ENCODE measurements at regions not wholly inside any gene's neighbourhood (a gene's known extent, or its start where the extent isn't known, plus 50 kb on each side); places are given as distances from the start of the nearest gene placed in this dataset.

- TF ChIP-seq EZH2phosphoT487 (conservative IDR thresholded peaks at IDR 0.05; ENCODE audit: low read length) = no peak
- TF ChIP-seq, protein P1, sequence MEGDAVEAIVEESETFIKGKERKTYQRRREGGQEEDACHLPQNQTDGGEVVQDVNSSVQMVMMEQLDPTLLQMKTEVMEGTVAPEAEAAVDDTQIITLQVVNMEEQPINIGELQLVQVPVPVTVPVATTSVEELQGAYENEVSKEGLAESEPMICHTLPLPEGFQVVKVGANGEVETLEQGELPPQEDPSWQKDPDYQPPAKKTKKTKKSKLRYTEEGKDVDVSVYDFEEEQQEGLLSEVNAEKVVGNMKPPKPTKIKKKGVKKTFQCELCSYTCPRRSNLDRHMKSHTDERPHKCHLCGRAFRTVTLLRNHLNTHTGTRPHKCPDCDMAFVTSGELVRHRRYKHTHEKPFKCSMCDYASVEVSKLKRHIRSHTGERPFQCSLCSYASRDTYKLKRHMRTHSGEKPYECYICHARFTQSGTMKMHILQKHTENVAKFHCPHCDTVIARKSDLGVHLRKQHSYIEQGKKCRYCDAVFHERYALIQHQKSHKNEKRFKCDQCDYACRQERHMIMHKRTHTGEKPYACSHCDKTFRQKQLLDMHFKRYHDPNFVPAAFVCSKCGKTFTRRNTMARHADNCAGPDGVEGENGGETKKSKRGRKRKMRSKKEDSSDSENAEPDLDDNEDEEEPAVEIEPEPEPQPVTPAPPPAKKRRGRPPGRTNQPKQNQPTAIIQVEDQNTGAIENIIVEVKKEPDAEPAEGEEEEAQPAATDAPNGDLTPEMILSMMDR (IDR thresholded peaks at IDR 0.05; ENCODE audit: insufficient read depth, low read length, poor library complexity, severe bottlenecking) = no peak
- H3K4me3 ChIP-seq (ENCODE audit: insufficient read depth, low read length, poor library complexity, severe bottlenecking) = no peak overlapping the region
- H2AFZ ChIP-seq (ENCODE audit: low read depth, low read length, severe bottlenecking) = no peak overlapping the region
- no peaks in the 10 kb centered on the region for H3K79me2 ChIP-seq (ENCODE audit: insufficient read depth, low read length)
- no peaks in the 10 kb centered on the region for H3K36me3 ChIP-seq (ENCODE audit: low read length)
- no peaks in the 10 kb centered on the region for H4K20me1 ChIP-seq (ENCODE audit: low read depth, low read length)
- no peaks in the 10 kb centered on the region for H3K9me3 ChIP-seq (ENCODE audit: insufficient read depth, low read length)
- no peaks in the 10 kb centered on the region for H3K27me3 ChIP-seq (ENCODE audit: low read length)
- no peak overlapping the region for H3K27ac ChIP-seq (ENCODE audit: low read depth, low read length)
- H3K9ac ChIP-seq (ENCODE audit: low read length) = no peak overlapping the region
- no peak overlapping the region for H3K4me2 ChIP-seq (ENCODE audit: low read depth, low read length, poor library complexity, severe bottlenecking)
- H3K9me2 ChIP-seq (replicated peaks; ENCODE audit: insufficient read depth, low read length) = no peaks in the 10 kb centered on the region
- no peaks in the 10 kb centered on the region for H3F3A ChIP-seq (ENCODE audit: insufficient read depth)
Measured at GRCh38 chr2:117692001-117692763, 122.3 kb upstream of the DDX18 start.

GRCh38 chr2:117693154-117693553 lies 121.3 kb upstream of the DDX18 start:
- Histone ChIP-seq H3K79me2 (ENCODE audit: insufficient read depth, low read length) (no peaks in the 10 kb centered on the region), H3K27me3 (ENCODE audit: low read length) (no peaks in the 10 kb centered on the region), H3K9me3 (ENCODE audit: insufficient read depth, low read length) (no peaks in the 10 kb centered on the region), H3F3A (ENCODE audit: insufficient read depth) (no peaks in the 10 kb centered on the region), H3K9ac (ENCODE audit: low read length) (no peak overlapping the region), H4K20me1 (ENCODE audit: low read depth, low read length) (no peaks in the 10 kb centered on the region), H3K36me3 (ENCODE audit: low read length) (no peaks in the 10 kb centered on the region), H3K27ac (ENCODE audit: low read depth, low read length) (no peak overlapping the region), H3K9me2 (replicated peaks; ENCODE audit: insufficient read depth, low read length) (no peaks in the 10 kb centered on the region), H3K4me2 (ENCODE audit: low read depth, low read length, poor library complexity, severe bottlenecking) (no peak overlapping the region), H2AFZ (ENCODE audit: low read depth, low read length, severe bottlenecking) (no peak overlapping the region), H3K4me3 (ENCODE audit: insufficient read depth, low read length, poor library complexity, severe bottlenecking) (no peak overlapping the region)
- TF ChIP-seq, protein P1 (IDR thresholded peaks at IDR 0.05; ENCODE audit: insufficient read depth, low read length, poor library complexity, severe bottlenecking) = no peak
- no peak for TF ChIP-seq EZH2phosphoT487 (conservative IDR thresholded peaks at IDR 0.05; ENCODE audit: low read length)

DNA sequence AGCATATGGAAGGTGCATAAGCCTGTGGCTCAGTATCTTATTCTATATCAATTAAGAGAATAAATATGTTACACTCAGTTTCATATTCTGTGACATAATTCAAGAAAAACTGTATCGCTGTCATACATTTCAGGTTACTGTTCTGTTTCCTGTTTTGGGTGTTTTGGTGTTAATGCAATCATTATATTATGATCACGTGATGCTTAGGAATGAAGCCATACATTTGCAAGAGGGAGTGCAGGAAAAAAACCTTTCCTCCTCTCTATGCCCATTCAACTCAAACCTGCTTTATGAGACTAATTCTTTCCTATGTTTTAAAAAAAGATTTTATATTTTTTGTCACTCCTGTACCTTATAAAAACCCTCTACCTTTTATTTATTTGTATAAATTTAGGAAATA lies 120.8 kb upstream of the DDX18 start:
- Histone ChIP-seq H3K27ac (ENCODE audit: low read depth, low read length) (no peak overlapping the region), H3K36me3 (ENCODE audit: low read length) (no peaks in the 10 kb centered on the region), H3K4me3 (ENCODE audit: insufficient read depth, low read length, poor library complexity, severe bottlenecking) (no peak overlapping the region), H3K4me2 (ENCODE audit: low read depth, low read length, poor library complexity, severe bottlenecking) (no peak overlapping the region), H4K20me1 (ENCODE audit: low read depth, low read length) (no peaks in the 10 kb centered on the region), H3K9me2 (replicated peaks; ENCODE audit: insufficient read depth, low read length) (no peaks in the 10 kb centered on the region), H3F3A (ENCODE audit: insufficient read depth) (no peaks in the 10 kb centered on the region), H3K79me2 (ENCODE audit: insufficient read depth, low read length) (no peaks in the 10 kb centered on the region), H3K9me3 (ENCODE audit: insufficient read depth, low read length) (no peaks in the 10 kb centered on the region), H2AFZ (ENCODE audit: low read depth, low read length, severe bottlenecking) (no peak overlapping the region), H3K9ac (ENCODE audit: low read length) (no peak overlapping the region), H3K27me3 (ENCODE audit: low read length) (no peaks in the 10 kb centered on the region)
- TF ChIP-seq, protein P1 (IDR thresholded peaks at IDR 0.05; ENCODE audit: insufficient read depth, low read length, poor library complexity, severe bottlenecking) = no peak
- TF ChIP-seq EZH2phosphoT487 (conservative IDR thresholded peaks at IDR 0.05; ENCODE audit: low read length) = no peak
